ENCODE measurements at regions not wholly inside any gene's neighbourhood (a gene's known extent, or its start where the extent isn't known, plus 50 kb on each side); places are given as distances from the start of the nearest gene placed in this dataset.

DNA sequence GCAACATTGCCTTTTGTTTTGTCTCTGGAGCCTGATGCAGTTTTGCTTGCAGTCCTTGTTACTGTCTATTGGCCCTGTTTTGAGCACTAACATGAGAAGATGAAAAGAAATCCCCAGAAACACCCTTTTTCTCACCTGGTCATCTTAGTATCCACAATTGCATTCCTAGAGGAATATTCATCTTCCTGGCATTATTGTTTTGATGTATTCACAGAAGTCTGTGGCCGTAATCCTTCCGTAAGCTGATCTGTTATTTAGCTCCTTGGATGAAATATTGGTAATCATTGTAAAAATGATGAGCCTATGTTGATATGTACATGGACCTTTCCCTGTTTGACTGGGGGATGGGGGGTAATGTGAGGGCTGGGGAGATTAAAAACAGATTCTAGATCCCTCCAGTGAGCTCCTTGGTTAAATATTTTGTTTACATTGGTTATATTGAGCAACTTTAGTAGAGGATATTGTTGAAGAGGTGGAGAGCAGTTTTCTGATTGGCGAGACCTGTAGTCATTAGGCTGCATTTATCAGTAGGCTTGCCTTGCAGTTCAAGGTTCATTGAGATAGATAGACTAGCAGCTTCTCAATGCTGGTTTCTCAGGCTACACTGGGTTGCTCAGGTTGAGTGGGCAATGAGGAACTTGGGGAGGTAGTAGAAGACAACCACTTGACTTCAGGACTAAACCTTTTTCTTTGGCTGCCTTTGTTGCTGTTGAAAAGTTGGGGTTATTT lies 117.5 kb downstream of the MACIR start:
- TF ChIP-seq CTCF (IDR thresholded peaks at IDR 0.05), result no peak
- TF ChIP-seq POLR2AphosphoS5 (IDR thresholded peaks at IDR 0.05), result no peak
- TF ChIP-seq POLR2A (IDR thresholded peaks at IDR 0.05; ENCODE audit: low read depth), result no peak

Data from esophagus muscularis mucosa (tissue), 3 donors.